Hippocampal formation (tissue), 2 donors: ENCODE measurements at regions not wholly inside any gene's neighbourhood (a gene's known extent, or its start where the extent isn't known, plus 50 kb on each side); places are given as distances from the start of the nearest gene placed in this dataset.

Experiments
- DNase-seq, 2 donors: peaks; one replicate each; lab custom pipeline; 2025; lab: John Stamatoyannopoulos, UW

DNA sequence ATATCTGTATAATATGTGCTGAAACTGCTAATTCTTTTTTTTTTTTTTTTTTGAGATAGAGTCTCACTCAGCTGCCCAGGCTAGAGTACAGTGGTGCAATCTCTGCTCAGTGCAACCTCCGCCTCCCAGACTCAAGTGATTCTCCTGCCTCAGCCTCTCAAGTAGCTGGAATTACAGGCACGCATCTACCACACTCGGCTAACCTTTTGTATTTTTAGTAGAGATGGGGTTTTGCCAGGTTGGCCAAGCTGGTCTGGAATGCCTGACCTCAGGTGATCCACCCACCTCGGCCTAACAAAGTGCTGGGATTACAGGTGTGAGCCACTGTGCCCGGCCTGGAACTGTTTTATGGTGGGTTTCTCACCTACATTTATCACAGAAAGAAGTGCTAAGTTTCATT lies 307.8 kb upstream of the STT3B start:
- DNase-seq = no peak

DNA sequence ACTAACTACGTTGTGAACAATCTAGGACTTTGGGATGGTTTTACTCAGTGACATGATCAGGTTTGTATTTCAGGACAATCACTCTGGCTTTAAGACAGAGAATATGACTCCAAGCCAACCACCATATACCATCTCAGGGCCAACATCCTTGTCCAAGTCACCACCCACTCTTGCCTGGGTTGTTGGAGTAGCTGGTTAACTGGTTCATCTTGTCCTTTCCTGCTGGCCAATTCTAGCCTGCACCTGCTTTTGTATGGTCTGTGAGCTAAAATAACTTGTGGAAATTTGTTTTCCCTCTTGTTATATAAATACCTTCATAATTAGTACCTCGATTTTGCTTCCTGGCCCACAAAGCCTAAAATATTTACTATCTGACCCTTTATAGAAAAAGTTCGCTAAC lies 306.8 kb upstream of the STT3B start:
- DNase-seq = no peak

DNA sequence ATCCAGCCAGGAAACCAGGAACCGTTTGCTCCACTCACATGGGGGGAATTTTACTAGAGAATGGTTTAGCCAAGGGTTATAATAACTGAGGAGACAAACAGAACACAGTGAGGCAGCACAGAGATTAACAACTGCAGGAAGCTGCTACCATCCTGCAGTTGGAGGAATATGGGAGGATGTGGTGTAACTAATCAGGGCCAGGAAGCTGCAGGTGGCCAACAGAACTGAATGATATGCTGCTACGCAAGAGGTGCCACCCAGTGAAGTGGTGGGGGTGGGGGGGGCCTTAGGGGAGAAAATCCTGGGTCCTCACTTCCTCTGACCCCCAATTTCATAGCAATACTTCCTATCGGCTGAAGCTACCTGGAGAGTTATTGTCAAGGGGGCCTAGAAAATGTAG lies 306.4 kb upstream of the STT3B start:
- no peak for DNase-seq

DNA sequence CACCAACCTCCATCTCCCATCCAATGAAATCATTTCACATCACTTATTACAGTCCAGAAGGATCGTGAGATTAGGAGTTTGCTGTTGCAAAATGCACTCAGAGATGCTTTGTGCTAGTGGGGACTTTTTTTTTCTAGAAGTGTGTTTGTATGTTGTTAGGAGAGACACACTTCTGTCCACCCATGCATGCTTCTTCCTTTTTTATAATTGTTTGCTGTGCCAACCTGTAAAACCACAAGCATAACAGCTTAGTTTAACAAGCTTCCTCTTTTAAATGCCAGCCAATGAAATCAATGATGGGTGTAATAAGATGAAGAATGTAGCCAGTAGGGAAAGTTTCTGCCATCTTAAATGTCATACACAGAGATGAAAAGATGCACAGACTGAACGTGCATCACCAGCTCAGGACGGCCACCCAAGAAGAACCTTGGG lies 305.6 kb upstream of the STT3B start:
- DNase-seq = no peak

DNA sequence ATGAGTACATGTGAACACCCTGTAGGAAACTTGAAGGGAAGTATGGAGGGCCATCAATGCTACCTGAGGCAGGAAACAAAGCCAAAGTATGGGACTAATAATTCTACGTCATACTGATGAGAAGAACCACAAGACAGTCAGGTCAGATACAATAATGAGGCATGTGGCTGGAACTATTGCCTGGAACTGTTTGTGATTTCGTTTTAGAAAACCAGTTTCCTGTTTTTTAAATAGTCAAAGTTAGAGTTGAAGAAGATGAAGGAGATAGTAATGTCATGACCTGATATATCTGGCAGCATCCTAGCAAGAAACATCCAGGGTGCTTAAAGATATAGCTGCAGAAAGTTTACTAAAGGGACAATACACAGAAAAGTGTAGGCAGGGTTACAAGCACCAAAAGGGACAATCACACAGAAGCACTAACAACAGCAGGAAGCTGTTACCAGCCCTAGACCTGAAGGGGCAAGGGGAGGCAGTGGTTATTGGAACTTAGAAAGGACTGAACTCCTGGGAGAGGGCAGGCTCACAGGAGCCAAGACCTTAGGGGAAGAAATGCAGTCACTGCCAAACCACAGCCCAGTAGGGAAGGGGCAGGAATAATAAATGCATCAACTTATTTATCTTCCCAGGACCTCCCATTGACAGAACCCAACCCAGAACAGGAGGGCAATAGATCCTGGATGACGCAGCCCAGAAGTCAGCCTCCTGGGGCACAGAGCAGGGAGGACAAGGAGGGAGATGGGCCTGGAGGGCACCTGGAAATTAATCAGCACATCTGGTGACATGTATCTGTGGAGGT lies 302.1 kb upstream of the STT3B start:
- DNase-seq = no peak

DNA sequence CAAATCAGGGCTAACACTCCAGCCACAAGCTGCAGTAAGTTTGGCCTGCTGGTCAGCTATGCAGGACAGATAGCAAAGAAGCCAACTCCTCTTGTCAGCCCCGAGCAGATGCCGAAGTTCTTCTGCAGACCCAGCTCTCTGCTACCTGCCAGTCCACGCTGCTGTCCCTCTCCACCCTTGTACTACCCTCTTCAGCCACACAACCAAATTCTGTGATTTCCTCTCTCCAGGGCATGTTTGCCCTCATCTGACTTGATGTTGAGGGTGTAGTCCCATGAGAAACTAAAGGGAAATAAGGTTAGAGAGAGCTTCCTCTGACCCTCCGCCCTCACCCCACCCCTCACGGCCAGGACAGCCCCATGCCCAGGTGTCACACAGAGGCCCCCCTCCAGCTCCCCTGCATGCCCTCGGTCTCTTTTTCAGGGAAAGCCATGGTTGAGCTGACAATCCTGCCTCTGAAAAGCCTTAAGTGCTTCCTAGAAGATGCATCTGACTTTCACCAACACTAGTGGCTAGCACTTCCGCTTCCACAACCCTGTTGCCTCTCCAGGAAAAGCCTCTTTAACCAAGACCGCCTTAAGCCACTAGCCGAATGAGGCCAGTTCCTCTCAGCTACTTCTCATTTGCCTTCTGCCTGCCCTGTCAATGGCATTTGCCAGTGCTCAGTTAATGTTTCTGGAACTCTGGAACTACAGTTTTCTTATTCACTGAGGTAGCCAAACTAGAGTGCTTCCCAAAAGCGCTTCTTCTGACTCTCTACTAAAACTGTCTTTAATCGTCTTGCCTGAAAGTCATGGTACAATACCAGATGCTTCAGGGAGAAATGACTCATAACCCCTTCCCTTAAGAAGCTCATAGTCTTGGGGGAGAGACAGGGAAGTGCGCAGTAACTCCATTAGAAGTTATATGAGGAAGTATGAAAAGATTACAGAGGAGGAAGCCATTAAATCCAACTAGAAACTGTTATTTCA lies 300.4 kb upstream of the STT3B start:
- DNase-seq = no peak

DNA sequence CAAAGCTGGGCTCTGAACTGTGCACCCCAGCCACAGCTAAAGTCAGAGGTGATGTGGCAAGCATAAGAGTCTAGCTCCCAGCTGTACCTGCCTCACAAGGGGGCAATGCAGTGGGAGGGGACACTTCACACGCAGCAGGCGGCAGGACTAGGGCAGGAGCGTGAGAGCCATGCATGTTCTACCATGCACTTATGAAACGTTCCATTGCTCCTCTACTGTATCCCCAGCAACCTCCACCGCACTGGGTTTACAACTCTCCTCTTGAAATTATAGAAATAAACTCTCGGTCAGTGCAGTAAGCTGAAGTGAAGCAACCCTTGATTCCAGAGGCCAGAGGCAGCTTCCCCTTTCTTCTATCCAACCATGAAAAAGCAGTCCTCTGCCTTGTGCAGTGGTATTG lies 298.6 kb upstream of the STT3B start:
- no peak for DNase-seq

DNA sequence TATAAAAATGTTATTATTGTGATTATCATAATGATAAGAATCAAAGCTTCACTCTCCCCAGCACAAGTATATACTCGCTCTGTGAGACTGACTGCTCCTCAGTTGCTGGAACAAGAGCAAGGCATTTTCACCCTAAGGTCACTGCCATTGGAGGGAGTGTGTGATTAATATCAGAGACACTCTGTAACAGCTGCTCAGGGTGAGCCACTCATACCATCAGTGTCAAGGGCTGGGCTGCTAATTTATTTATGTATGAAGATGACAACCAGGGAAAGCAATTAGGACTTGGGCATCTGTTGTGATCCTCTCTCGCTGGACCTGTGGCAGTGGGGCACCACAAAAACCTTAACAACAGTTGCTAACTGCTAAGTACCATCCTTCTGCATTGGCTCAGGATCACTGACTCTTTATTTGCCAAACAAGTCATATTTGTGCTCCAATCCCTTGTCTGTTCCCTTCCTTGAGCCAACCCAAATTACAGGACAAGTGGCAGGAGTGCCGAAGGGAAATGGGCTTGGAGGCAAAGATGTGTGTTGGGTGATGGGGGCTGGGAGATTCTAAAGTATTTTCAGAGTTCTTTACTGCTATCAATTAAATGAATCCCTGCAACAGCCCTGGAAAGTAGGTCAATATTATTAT lies 297.5 kb upstream of the STT3B start:
- no peak for DNase-seq

DNA sequence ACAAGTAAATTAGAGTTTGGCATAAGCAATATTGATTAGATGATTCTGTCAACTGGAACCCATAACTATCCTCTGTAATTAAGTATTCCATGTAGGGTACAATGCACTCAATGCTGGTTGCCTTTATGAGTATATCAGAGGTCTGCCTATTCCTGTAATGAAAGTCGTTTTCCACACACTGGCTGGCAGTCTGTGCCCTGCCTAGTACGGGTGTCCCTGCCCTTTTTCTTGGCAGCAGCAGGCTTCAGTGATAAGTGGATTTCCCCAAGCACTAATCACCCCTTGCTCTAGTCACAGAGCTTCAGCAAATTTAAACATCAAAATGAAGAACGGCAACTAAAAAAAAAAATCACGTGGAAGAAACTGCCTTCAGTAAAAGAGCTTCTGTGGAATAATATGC lies 294.8 kb upstream of the STT3B start:
- no peak for DNase-seq

DNA sequence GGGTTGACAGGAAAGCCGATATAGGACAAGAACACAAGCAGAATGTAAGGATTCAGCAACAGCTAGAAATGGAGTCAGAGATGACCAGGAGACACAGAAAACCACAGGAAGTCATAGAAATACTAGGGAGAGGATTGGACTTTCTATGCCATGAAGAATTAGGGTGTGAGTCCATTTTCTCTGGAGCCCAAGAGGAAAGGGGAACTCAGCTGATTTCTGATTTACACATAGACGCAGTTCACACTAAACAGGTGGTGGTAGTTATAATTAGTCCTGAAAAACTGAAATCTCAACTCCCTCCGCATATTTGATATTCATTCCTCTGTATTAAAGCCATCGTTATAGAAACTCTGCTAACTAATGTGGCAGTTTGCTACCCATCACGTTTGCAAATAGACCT lies 292.7 kb upstream of the STT3B start:
- DNase-seq = no peak

DNA sequence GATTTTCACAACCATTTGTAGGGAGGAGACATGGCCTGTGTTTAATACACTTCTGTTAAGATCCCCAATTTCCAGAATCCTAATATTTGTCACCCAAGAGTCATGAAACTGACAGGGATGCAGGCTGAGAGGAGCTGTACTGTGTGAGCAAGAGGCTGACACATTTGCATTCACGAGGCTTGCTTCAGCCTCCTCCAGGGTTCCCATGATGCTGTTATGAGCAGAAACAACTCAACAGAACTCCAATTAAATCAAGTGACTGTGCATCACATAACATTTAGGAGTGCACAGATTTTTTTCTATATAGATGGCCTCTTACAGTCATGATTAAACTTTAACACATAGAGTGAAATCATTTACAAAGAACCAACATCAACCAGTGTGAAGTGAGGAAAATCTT lies 292.3 kb upstream of the STT3B start:
- DNase-seq = no peak

DNA sequence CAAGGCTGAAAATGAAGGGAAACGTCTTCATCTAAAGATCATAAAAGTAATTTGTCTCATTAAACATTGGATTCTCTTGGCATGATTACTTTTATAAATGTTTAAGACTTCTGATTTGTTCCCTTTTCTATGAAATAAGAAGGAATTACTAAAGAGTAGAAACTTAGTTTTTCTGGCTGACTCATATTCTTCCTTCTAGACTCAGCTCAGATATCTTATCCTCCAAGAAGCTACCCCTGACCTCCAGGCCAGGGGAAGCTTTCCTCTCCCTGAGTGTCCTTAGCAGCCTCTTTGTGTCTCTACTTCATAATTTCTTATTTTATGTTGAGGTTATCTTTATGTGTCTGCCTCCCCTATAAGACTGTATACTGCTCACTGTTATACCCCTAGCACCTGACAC lies 291.9 kb upstream of the STT3B start:
- no peak for DNase-seq

DNA sequence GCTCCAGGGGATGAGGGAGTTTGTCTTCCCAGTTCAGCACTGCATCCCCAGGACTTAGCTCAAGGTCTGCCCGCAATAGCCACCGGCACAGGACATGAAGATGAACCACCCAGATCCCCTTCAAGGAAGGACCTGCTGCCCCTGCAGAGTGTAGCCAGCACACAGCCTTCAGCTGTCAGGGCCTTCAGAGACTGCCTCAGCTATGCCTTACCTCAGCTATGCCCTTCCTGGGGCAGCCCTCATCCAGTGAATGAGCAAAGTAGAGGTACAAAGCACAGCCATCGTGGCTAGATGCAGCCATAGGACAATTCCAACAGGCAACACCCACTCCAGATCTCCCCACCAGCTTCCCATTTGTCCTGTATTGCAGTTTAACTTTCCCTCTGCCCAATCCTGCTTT lies 291.2 kb upstream of the STT3B start:
- no peak for DNase-seq

DNA sequence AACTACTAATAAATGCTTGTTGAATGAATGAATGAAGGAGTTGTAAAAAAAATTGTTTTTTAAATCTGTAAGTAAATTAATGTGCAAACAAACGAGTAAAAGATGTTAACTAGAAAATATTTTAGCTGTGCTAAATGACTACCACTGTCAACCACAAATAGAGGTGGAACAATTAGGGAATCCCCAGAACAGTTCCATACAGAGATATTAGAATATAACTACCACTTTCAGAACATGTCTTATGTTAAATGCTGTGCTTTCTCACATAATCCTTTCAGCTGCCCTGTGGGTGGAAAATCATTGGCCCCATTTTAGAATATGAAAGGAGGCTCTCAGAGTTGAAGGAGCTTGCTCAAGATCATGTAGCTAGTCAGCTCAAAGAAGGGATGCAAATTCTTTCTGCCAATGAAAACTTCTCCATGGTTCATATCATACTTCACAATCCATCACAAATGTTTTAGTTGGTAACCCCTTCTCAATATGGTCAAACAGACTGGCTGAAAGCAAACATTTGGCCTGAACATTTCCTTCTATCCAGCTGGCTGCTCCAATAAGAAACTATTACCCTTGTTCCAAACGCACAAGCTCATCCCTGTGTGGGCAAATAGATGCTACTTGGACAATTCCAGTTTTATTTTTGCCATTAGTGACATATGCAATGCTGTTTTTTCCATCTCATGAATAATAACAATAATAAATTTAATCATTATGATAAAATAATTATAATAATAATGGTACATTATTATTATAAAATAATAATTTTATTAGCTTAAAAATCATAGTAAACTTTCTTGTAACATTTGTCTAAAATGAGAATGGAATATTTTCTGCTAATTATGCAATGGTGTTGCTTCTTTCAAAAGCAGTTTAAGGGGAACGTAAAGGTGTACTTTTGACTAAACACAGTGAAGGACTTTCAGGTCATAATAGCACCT lies 290.4 kb upstream of the STT3B start:
- no peak for DNase-seq

DNA sequence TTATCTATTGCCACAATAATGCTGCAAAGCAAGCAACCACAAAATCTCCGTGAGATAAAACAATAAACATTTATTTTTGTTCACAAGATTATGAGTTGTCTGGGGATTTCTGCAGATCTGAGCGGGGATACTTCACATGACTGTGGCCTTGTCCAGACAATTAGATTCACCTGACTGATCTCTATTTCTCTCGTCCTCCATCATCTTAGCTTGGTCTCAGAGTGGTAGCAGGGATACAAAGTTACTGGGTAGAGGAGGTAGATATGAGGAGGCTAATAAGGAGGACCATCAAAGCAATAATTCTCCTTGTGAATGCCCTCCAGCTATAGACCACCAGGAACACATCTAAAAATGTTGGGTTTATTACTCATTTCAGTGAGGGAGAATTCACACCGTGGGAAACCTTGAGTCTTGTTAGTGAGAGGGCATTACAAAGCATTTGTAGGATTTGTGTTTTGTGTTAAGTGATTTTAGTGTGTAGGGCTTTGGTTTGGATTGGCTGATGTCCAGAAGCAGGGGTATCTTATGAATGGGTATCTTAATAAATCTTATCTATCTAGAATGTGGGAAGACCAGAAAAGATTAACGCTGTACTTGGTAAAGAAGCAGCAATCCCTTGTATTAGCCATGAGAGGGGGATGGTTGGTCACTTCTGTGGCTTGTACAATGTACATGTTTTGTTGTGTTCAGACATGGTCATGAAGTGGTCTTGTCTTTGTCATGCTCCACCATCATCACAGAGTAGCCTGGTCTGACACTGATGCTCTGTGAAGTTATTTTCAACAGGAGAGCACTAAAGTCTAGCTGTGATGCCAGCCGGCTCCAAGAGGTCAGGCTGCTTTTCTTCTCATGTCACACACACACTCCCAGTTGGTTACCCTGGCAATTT lies 287.6 kb upstream of the STT3B start:
- DNase-seq = no peak

DNA sequence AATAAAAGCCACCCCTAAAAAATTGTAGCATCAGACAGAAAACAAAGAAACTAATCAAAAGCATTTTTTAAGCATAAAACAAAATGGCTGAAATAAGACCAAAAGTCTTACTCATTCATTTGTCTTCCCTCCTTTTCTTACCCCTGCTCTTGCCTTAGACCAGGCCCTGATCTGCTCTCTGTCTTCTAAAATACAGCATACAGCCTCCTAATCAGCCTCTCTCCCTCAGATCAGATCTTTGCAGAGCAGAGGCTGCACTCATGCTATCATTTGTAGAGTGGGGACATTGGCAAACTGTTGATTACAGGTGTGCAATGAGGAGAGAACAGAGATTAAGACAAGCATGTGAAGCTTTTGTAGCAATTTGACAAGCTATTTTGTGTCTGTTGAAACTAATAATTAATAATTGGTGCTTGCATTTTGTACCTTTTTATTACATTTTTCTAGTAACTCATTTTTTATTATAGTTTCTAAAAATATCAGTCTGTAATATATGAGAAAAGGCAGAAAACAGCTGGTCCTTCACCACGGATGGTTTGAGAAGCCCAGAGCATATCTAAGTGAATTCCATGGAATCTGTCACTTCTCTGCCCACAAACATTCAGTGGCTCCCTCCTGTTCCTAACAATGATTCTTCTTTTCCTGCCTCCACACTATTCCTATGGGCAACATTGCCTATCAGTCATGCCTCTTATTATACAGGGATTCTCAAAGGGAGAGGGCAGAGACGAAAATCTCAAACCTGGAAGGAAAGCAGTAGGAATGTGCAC lies 286.2 kb upstream of the STT3B start:
- DNase-seq = no peak

DNA sequence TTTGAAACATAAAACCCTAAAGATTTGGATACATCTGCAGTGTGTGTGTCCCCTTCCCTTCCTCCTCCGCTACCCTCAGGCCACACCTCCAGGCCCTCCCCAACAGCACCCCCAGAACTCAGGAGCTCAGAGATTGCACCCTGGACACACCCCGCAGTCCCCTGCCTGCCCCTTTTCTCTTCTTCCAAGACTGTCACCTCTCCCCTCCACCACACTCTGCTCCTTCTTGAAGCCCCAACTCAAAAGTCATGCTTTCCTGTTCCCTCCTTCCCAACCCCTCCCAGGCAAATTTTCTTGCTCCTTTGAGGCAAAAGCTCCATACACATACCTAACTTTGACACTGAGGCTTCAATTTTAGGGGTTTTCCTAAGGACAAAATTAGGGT lies 285.7 kb upstream of the STT3B start:
- DNase-seq = no peak

DNA sequence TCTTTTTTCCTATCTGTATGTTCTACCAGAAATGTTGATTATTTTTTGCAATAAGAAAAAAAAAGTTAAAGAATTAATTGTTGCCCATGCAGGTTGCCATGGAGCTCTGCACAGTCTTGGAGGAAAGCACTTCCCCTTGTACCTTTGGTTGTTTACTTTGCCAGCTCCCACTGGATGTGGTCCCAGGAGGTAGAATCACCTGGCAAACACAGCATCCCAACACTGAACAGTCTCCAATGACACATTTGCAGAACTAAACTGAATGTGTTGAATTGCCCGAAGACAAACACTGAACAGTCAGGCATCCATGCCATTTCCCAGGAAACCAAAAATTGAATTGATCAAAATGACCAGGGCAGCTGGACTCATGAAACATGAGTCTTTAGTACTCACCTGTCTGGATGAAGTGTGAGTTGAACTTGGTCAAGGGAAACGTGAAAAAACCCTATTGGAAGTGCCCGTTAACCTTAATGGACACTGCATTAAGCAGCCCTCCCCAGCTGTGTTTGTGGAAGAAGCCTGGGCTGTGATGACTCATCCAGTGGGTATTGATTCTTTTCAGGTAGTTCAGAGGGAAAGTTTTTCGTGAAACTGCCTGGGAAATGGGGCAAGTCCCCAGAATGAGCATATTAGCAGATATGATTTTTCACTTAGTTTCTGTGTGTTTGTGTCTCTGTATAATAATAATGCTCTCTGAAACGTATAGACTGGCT lies 284.7 kb upstream of the STT3B start:
- DNase-seq = no peak

DNA sequence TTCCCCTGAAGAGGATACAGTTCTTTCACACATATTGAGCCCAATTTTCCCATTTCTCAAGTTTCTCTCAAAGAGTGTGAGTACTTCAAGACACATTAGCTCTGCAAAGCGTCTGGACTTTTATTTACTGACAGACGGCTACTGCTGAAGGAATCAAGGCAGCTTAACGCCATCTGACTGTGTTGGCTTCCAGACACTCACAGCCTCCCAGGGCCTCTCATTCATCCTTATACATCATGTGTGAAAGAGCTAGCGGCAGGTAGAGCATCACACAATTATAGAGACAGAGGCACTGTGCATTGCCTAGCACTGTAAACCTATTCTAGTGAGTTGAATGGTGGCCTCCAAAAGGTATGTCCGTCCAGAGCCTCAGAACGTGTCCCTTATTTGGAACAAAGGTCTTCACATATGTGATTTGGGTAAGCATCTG lies 284.1 kb upstream of the STT3B start:
- no peak for DNase-seq
